IPS-18a (cell line): ENCODE measurements at regions not wholly inside any gene's neighbourhood (a gene's known extent, or its start where the extent isn't known, plus 50 kb on each side); places are given as distances from the start of the nearest gene placed in this dataset.

ENCODE experiments used
- H3K27ac ChIP-seq: one replicate; pipeline ENCODE4 v1.5.1; 2013; ENCODE audit warnings: low read length
- H3K27me3 ChIP-seq: one replicate; pipeline ENCODE4 v1.6.1; 2013; ENCODE audit warnings: mild to moderate bottlenecking, low read length; ENCODE audit not compliant: control insufficient read depth, insufficient read depth
- H3K36me3 ChIP-seq: one replicate; pipeline ENCODE4 v1.6.1; 2013; ENCODE audit warnings: low read depth, low read length; ENCODE audit not compliant: control insufficient read depth
- H3K4me1 ChIP-seq: one replicate; pipeline ENCODE4 v1.6.1; 2013; ENCODE audit warnings: low read depth, low read length; ENCODE audit not compliant: control insufficient read depth
- H3K4me3 ChIP-seq: one replicate; pipeline ENCODE4 v1.5.1; 2013; ENCODE audit warnings: low read length
- H3K9ac ChIP-seq: one replicate; pipeline ENCODE4 v1.6.1; 2013; ENCODE audit warnings: mild to moderate bottlenecking, low read length, moderate library complexity
- H3K9me3 ChIP-seq: one replicate; pipeline ENCODE4 v1.6.1; 2013; ENCODE audit warnings: low read depth, low read length; ENCODE audit not compliant: control insufficient read depth

DNA sequence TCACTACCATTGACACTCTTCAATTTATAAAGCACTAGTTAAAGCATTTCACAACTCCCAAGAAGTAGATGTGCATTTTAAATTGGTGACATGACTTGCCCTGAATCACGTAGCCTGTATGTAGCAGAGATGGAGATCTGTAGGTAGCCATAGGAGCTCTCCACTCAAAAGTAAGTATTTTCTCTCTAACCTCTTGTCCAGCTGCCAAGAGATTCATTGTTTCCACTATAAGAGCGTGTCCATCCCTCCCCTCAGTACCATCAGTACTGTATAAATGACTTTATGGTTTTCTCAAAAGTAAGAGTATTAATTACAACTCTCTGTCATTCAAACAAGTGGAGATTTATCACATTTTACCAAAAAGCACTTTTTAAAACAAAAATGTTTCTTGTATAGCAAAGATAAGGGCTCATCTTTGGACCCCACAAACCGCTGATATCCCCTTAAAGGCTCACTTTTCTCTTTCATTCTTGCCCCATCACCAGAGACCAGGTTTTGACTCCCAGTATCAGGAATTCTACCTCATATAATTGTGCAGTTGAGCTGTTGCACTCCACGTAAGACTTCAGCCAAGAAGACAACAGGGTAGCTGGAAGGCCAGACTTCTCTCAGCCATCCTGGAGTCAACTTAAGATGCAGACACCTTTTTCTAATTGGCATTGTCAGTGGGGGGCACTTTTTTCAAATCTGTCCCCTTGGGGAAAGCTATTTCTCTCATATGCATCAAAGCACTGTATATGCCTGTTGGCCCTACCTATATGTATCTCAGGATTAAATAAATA is 78.0 kb upstream of the GALNT5 start:
- Histone ChIP-seq H3K9me3 (no peaks in the 10 kb centered on the region), H3K27ac (no peak overlapping the region), H3K9ac (no peak overlapping the region), H3K4me1 (no peaks in the 10 kb centered on the region), H3K27me3 (no peaks in the 10 kb centered on the region), H3K36me3 (no peaks in the 10 kb centered on the region), H3K4me3 (no peak overlapping the region)

DNA sequence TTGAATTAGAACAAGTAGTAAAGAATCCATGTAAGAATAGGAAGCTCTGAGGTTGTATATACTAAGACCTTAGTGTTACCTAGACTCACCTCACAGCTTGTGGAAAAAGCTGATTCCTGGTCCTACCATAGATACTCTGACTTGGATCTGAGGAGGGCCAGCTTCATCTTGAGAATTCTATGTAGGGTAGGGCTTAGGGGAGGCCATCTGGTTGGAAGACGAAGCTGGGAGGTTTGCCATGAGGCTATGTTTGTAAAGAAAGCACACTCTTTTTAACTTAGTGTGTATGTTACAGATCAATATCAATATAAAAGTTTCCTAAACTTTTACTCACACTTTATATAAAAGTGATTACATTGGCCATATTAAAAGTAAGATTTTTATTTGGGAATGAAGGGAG is 77.1 kb upstream of the GALNT5 start:
- no peaks in the 10 kb centered on the region for H3K4me1 ChIP-seq

DNA sequence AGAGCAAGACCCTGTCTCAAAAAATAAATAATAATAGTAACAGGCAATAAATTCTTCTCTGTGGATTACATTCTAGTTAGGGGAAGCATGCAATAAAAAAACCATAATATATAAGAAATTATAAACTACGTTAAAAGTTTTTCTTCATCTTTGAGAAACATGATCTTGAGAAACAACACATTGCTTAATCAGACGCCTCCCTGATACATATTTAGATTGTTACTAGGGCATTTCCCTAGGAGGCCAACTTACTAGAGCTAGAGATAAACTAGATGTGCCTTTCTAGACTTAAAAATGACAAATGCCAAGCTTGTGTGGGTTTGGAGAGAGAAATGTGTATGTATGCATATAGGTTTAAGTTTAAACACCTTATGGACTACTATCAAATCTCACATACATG is 76.3 kb upstream of the GALNT5 start:
- Histone ChIP-seq H3K27ac (no peak overlapping the region), H3K9ac (no peak overlapping the region), H3K4me1 (no peaks in the 10 kb centered on the region), H3K36me3 (no peaks in the 10 kb centered on the region), H3K4me3 (no peak overlapping the region), H3K27me3 (no peaks in the 10 kb centered on the region), H3K9me3 (no peaks in the 10 kb centered on the region)

More for the DNA sequence above, 77.1 kb upstream of the GALNT5 start:
- Histone ChIP-seq H3K9ac (no peak overlapping the region), H3K27ac (no peak overlapping the region), H3K4me3 (no peak overlapping the region), H3K9me3 (no peaks in the 10 kb centered on the region), H3K36me3 (no peaks in the 10 kb centered on the region), H3K27me3 (no peaks in the 10 kb centered on the region)

GRCh38 chr2:157182204-157182709 is 75.2 kb upstream of the GALNT5 start:
- H3K4me3 ChIP-seq = no peak overlapping the region
- H3K4me1 ChIP-seq = no peaks in the 10 kb centered on the region
- H3K36me3 ChIP-seq = no peaks in the 10 kb centered on the region
- H3K27me3 ChIP-seq = no peaks in the 10 kb centered on the region
- H3K9ac ChIP-seq = no peak overlapping the region
- H3K9me3 ChIP-seq = no peaks in the 10 kb centered on the region
- no peak overlapping the region for H3K27ac ChIP-seq

- no peaks in the 10 kb centered on the region for H3K9me3 ChIP-seq
- H3K27ac ChIP-seq = no peak overlapping the region
- H3K4me1 ChIP-seq = no peaks in the 10 kb centered on the region
- H3K9ac ChIP-seq = no peak overlapping the region
- H3K36me3 ChIP-seq = no peaks in the 10 kb centered on the region
- H3K27me3 ChIP-seq = no peaks in the 10 kb centered on the region
- no peak overlapping the region for H3K4me3 ChIP-seq
Measured at GRCh38 chr2:157182834-157183396, 74.6 kb upstream of the GALNT5 start.

- no peak overlapping the region for H3K9ac ChIP-seq
- no peaks in the 10 kb centered on the region for H3K27me3 ChIP-seq
- H3K36me3 ChIP-seq = no peaks in the 10 kb centered on the region
- no peaks in the 10 kb centered on the region for H3K9me3 ChIP-seq
- H3K4me3 ChIP-seq = no peak overlapping the region
- H3K27ac ChIP-seq = no peak overlapping the region
- no peaks in the 10 kb centered on the region for H3K4me1 ChIP-seq
Measured at GRCh38 chr2:157184161-157184895, 73.2 kb upstream of the GALNT5 start.

- Histone ChIP-seq H3K36me3 (no peaks in the 10 kb centered on the region), H3K9ac (no peak overlapping the region), H3K27ac (no peak overlapping the region), H3K4me1 (no peaks in the 10 kb centered on the region), H3K4me3 (no peak overlapping the region), H3K9me3 (no peaks in the 10 kb centered on the region), H3K27me3 (no peaks in the 10 kb centered on the region)
Measured at GRCh38 chr2:157185476-157186227, 71.9 kb upstream of the GALNT5 start.

DNA sequence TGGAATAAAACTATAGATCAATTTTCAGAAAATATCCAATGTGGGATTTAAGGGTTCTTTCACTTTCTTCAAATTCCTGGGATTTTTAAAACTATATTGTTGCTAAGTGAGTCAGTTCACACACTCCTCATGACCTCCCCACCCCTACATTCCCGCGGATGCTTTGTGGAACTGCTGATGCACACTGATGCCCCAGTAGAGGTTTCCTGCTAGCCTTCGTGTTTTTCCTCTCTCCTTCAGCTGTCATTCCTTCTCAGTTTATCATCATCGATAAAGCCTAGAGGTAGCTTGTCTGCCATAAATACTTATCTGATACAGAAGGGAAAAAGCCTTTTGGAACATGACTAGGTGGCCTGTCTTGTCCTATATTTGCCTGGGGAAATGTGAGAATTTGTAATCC is 67.4 kb upstream of the GALNT5 start:
- H3K27me3 ChIP-seq = no peaks in the 10 kb centered on the region
- no peak overlapping the region for H3K4me3 ChIP-seq
- no peak overlapping the region for H3K9ac ChIP-seq
- no peaks in the 10 kb centered on the region for H3K36me3 ChIP-seq
- H3K27ac ChIP-seq = no peak overlapping the region
- H3K4me1 ChIP-seq = no peaks in the 10 kb centered on the region
- no peaks in the 10 kb centered on the region for H3K9me3 ChIP-seq

DNA sequence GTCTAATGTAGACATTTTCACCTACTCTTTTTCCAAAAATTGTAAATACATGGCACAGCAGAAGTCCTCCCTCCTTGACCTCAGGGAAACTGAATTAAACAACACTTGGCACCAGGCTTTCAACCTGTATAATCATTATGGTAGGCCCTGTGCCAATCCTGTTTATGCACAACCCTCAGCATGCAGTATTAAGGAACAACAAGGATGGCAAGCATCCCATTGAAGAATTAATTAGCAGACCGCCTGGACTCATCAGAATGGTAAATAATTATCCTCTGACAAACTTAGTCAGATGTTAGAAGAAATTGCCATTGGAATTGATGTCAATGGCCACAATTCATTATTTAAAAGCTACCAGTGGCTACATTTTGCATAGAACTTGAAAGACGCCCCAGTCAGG is 66.3 kb upstream of the GALNT5 start:
- no peaks in the 10 kb centered on the region for H3K9me3 ChIP-seq
- no peaks in the 10 kb centered on the region for H3K27me3 ChIP-seq
- H3K36me3 ChIP-seq = no peaks in the 10 kb centered on the region
- no peak overlapping the region for H3K27ac ChIP-seq
- H3K9ac ChIP-seq = no peak overlapping the region
- H3K4me1 ChIP-seq = no peaks in the 10 kb centered on the region
- no peak overlapping the region for H3K4me3 ChIP-seq

- no peaks in the 10 kb centered on the region for H3K9me3 ChIP-seq
- peaks cover 3% of the 10 kb centered on the region for H3K4me1 ChIP-seq
- H3K4me3 ChIP-seq = no peak overlapping the region
- no peaks in the 10 kb centered on the region for H3K27me3 ChIP-seq
- no peaks in the 10 kb centered on the region for H3K36me3 ChIP-seq
- no peak overlapping the region for H3K27ac ChIP-seq
- no peak overlapping the region for H3K9ac ChIP-seq
Measured at GRCh38 chr2:157192445-157193423, 64.8 kb upstream of the GALNT5 start.
